CD4-positive, alpha-beta T cell treated with Interleukin-12 subunit alpha and Interleukin-12 subunit beta, for 1 hour (primary cell): ENCODE measurements at regions not wholly inside any gene's neighbourhood (a gene's known extent, or its start where the extent isn't known, plus 50 kb on each side); places are given as distances from the start of the nearest gene placed in this dataset.

ENCODE experiments used
- DNase-seq: peaks from one replicate; pipeline ENCODE4 v3.0.0-alpha.2; 2020

- DNase-seq, result no peak
Measured at GRCh38 chr11:19512618-19513017, 200.0 kb upstream of the NAV2 start.

- no peak for DNase-seq
Measured at GRCh38 chr11:19511413-19512183, 201.0 kb upstream of the NAV2 start.

- DNase-seq, result no peak
Measured at GRCh38 chr11:19511066-19511412, 201.6 kb upstream of the NAV2 start.

GRCh38 chr11:19510468-19510867 lies 202.2 kb upstream of the NAV2 start:
- DNase-seq, result no peak

GRCh38 chr11:19509215-19509614 lies 203.4 kb upstream of the NAV2 start:
- DNase-seq, result no peak

- DNase-seq, result no peak
Measured at GRCh38 chr11:19508165-19508564, 204.5 kb upstream of the NAV2 start.

GRCh38 chr11:19506816-19507486 lies 205.7 kb upstream of the NAV2 start:
- DNase-seq, result no peak

- DNase-seq, result no peak
Measured at GRCh38 chr11:19502691-19503253, 209.9 kb upstream of the NAV2 start.

- no peak for DNase-seq
Measured at GRCh38 chr11:19501631-19502030, 211.0 kb upstream of the NAV2 start.

- DNase-seq, result no peak
Measured at GRCh38 chr11:19499999-19500398, 212.6 kb upstream of the NAV2 start.

- DNase-seq, result no peak
Measured at GRCh38 chr11:19499026-19499669, 213.5 kb upstream of the NAV2 start.

- DNase-seq, result no peak
Measured at GRCh38 chr11:19493446-19494213, 219.0 kb upstream of the NAV2 start.

GRCh38 chr11:19482319-19483100 lies 230.1 kb upstream of the NAV2 start:
- DNase-seq, result no peak

GRCh38 chr11:19480540-19480939 lies 232.1 kb upstream of the NAV2 start:
- no peak for DNase-seq

- DNase-seq, result no peak
Measured at GRCh38 chr11:19478891-19479290, 233.7 kb upstream of the NAV2 start.

- DNase-seq, result no peak
Measured at GRCh38 chr11:19474954-19475721, 234.4 kb upstream of the E2F8 start.

- DNase-seq, result no peak
Measured at GRCh38 chr11:19474211-19474610, 233.5 kb upstream of the E2F8 start.

GRCh38 chr11:19472679-19473078 lies 231.9 kb upstream of the E2F8 start:
- no peak for DNase-seq

- DNase-seq, result no peak
Measured at GRCh38 chr11:19467904-19468303, 227.2 kb upstream of the E2F8 start.

- no peak for DNase-seq
Measured at GRCh38 chr11:19466314-19466713, 225.6 kb upstream of the E2F8 start.

GRCh38 chr11:19463976-19464375 lies 223.2 kb upstream of the E2F8 start:
- DNase-seq, result no peak
